SH-SY5Y (cell line): ENCODE measurements at regions not wholly inside any gene's neighbourhood (a gene's known extent, or its start where the extent isn't known, plus 50 kb on each side); places are given as distances from the start of the nearest gene placed in this dataset.

Source experiments
- GATA2 ChIP-seq: IDR thresholded peaks from 2 replicates; pipeline ENCODE4 v1.6.1; 2011; ENCODE audit warnings: mild to moderate bottlenecking, low read depth, low read length
- GATA3 ChIP-seq: IDR thresholded peaks from 2 replicates; pipeline ENCODE4 v1.6.1; 2011; ENCODE audit warnings: low read depth, mild to moderate bottlenecking, low read length, moderate library complexity

GRCh38 chr1:188129856-188130838, 1301.4 kb downstream of the PLA2G4A start:
- TF ChIP-seq GATA2 (no peak), GATA3 (no peak)

- TF ChIP-seq GATA3 (no peak), GATA2 (no peak)
Observed at GRCh38 chr1:188137221-188137620, 1308.5 kb downstream of the PLA2G4A start.

GRCh38 chr1:188140958-188141357, 1312.2 kb downstream of the PLA2G4A start:
- TF ChIP-seq GATA3: no peak

- TF ChIP-seq GATA3: no peak
- no peak for TF ChIP-seq GATA2
Observed at GRCh38 chr1:188154196-188154595, 1325.4 kb downstream of the PLA2G4A start.

DNA sequence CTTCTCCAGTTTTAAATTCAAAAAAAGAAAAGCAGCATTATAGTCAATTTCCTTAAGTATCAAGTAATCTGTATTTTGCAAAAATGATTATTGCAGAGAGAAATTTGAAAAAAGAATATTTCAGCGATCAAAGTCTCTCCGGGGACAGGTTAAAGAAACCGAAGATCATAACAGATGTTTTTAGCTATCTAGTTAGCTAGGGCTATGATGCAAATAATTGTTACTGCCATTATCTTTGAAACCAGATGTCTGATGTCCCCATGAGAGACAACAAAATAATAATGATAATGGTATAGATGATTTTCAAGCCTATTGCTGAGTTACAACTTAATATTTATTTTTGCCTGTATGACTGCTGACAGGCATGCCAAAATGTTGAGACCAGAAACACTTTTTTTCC, 1326.0 kb downstream of the PLA2G4A start:
- TF ChIP-seq GATA3: no peak
- TF ChIP-seq GATA2: no peak

DNA sequence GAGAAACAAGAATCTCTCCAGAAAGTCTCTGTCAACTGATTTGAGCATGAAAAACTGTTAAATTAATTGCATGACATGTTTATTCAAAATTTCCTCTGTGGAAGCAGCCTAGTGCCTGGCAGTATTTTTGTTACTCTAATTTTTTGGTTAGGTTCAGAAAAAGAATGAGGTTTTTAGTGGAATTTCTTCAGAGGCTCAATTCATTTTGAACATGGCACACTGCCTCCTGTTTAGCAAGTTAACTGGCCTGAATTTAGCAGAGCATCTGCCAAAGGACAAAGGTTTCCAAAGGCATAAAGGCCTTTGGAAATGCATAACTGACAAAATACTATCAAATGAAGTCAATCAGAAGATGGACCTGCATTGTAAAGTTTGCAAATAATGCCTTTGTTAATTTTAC, 1326.5 kb downstream of the PLA2G4A start:
- TF ChIP-seq GATA3: no peak
- TF ChIP-seq GATA2: no peak

DNA sequence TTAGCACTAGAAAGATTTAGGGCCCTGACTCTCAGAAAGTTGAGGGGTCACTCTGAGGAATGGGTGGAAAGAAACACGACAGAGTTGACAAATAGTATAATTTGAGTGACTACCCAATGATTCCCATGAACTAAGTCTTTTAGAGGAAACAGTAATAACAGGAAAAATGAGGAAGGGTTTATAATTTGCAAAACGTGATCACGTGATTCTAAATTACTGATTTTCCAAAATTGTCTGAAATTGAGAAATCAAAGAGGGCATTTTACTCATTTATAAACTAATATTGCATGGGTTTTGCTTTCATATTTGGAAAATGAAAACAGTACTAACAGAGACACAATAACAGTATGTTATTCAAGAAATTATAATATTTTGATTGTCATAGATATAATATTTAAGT, 1335.7 kb downstream of the PLA2G4A start:
- TF ChIP-seq GATA3 (no peak), GATA2 (no peak)

- peak; percentile 72 for TF ChIP-seq GATA3
- TF ChIP-seq GATA2: no peak
Observed at GRCh38 chr1:188166654-188167053, 1337.9 kb downstream of the PLA2G4A start.

- TF ChIP-seq GATA3: no peak
- no peak for TF ChIP-seq GATA2
Observed at GRCh38 chr1:188169971-188170370, 1341.2 kb downstream of the PLA2G4A start.

DNA sequence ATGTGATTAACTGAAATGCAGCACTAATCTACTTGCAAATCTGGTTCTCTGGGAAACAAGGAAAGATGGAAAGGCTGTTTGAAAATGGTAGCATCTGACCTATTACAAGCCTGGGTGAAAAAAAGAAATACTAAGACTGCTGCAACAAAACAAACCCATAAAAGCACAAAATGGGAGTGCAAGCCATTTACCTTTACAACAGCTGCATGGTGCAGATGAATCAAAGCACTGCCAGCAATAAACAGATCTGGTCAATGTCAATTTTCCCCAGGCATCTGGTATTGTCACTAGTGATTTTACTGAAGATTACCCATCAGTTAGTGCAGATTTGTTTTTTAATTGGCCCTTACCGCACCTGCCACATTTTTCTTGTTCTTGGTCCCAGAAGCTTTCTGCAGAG, 1341.7 kb downstream of the PLA2G4A start:
- TF ChIP-seq GATA3: peak; percentile 88
- peak; percentile 91 for TF ChIP-seq GATA2

DNA sequence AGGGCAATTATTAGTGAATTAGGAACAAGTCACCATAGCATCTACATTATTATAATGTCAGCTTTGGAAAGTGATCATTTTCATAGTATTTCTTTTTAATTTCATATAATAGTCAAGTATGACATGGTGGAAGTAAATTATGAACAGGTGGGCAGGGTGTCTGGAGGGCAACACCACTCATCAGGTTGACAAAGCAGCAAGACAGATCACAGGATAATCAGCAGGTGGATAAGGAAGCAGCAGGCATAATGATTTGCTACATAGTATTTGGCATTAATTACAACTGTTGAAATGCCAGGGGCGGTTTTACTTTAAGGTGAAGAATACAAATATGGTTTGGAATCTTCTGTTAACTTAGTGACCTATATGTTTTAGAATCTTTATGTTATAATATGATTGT, 1342.2 kb downstream of the PLA2G4A start:
- peak; percentile 14; the same call in 1 of the 2 replicates for TF ChIP-seq GATA3
- no peak; the same call in 1 of the 2 replicates for TF ChIP-seq GATA2

DNA sequence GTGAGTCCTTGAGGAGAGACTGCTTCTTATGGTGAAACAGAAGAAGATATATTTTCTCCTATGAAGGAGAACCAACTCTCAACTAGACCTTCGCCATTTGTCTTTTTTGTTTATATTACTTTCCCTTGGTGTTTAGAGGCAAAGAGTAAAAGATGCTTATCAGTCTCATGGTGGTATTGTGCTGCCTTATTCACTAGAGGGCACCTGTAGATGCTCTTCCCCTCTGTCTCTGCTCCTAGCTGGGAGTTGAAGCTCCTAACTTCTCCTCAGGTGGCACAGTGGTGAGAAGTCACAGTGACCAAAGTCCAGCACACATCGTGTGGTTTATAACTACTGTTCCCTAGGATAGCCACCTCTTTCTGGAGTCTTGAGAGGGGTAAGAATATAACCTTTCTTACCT, 1359.6 kb downstream of the PLA2G4A start:
- TF ChIP-seq GATA3: no peak
- TF ChIP-seq GATA2: no peak

DNA sequence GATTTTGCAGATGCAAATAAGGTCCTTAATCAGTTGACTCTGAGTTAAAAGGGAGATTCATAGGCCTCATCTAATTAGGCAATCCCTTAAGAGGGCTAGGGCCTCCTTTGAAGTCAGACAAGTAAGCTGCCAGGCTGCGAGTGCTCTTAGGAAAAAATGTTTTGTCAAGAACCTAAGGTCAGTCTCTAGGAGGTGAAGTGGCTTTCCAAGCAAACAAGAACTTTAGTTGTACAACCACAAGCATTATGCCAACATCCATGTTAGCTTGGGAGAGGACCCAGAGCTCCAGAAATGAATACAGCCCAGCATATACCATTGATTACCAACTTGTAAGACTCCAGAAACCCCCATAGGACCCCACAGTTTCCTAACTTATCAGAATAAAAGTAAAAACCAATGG, 1366.2 kb downstream of the PLA2G4A start:
- TF ChIP-seq GATA2 (no peak), GATA3 (no peak)

- no peak for TF ChIP-seq GATA2
- no peak for TF ChIP-seq GATA3
Observed at GRCh38 chr1:188218289-188218688, 1389.5 kb downstream of the PLA2G4A start.

DNA sequence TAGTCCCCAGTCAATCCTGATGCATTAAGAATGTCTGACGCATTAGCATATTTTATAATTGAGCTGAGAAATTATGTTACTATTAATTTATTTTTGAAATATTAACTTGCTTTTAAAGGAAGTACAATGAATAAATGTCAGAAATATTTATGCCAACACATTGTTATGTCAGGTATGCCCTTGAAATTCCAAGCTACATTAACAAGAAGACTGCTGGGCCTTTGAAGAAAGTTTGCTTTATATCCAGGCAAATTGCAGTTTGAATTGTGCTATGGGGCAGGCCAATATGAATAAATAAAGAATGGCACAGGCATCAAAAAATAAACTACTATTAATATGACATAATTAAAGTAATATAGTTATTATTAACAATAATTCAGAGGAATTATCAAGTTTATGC, 1391.3 kb downstream of the PLA2G4A start:
- TF ChIP-seq GATA3 (no peak), GATA2 (no peak)

GRCh38 chr1:188224263-188224662, 1395.5 kb downstream of the PLA2G4A start:
- TF ChIP-seq GATA3 (no peak), GATA2 (no peak)

- TF ChIP-seq GATA2 (no peak), GATA3 (no peak)
Observed at GRCh38 chr1:188225975-188226374, 1397.2 kb downstream of the PLA2G4A start.

DNA sequence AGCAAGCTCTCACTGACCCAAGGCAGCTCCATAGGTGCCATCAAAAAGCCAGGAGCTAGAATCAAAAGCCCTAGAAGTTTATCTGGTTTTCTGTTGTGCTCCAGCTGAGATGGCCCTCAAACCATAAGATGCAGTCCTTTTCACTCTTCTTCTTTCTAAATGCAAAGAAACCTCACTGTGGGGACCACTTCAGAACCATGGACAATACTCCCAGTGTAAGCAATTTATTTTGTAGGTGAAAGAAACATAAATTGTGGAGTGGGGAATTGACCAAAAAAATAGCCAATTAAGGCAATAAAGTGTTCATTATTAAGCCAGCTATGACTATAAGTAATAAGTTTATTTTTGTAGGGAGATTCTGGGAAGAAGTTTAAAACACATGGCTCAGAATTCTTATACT, 1399.9 kb downstream of the PLA2G4A start:
- TF ChIP-seq GATA3: no peak
- TF ChIP-seq GATA2: no peak
